GM12878 (cell line): ENCODE measurements at regions not wholly inside any gene's neighbourhood (a gene's known extent, or its start where the extent isn't known, plus 50 kb on each side); places are given as distances from the start of the nearest gene placed in this dataset.

Experiments
- ATAC-seq: fragments of 200-7000 bp; cut with Tn5 transposase; 3 replicates; pipeline ENCODE4 v1.9.1; 2020; ENCODE audit warnings: mild to moderate bottlenecking, moderate library complexity
- BruUV-seq: library from RNA; stranded (reverse); fragments of 400-500 nt; replicated peaks from 2 replicates; lab custom pipeline; 2021; lab: Mats Ljungman, UMichigan
- CTCF ChIA-PET: fragments of 300-600 bp; sonication (Branson Sonifier 250); formaldehyde crosslinking; extraction: SDS; loops from one replicate; lab custom pipeline; 2021; ENCODE audit warnings: inconsistent platforms; lab: Yijun Ruan, JAX
- POLR2A ChIA-PET: fragments of 350-600 bp; formaldehyde crosslinking; extraction: SDS; loops from one replicate; lab custom pipeline; 2021; ENCODE audit warnings: inconsistent platforms; lab: Charles Lee
- RAD21 ChIA-PET: fragments of 300-600 bp; sonication (Branson Sonifier 250); formaldehyde crosslinking; loops from one replicate; lab custom pipeline; 2023; ENCODE audit warnings: antibody characterized with exemption; ENCODE audit not compliant: unreplicated experiment; lab: Charles Lee
- SMC1A ChIA-PET: fragments of 300-600 bp; sonication (Branson Sonifier 250); formaldehyde crosslinking; loops from one replicate; lab custom pipeline; 2023; ENCODE audit not compliant: unreplicated experiment, uncharacterized antibody; lab: Charles Lee
- DNase-seq: peaks from one replicate; pipeline ENCODE4 v3.0.0-alpha.2; 2011; ENCODE audit warnings: low read depth, low spot score
- FAIRE-seq: peaks from 3 replicates; lab custom pipeline; 2011; peaks lifted over from hg19 to GRCh38; lab: Jason Lieb, UNC
- H2AFZ ChIP-seq: 2 replicates; pipeline ENCODE4 v1.6.0; 2011; ENCODE audit warnings: low read depth, low read length, control low read depth; ENCODE audit not compliant: control insufficient read depth
- H3K27ac ChIP-seq: 2 replicates; pipeline ENCODE4 v1.5.1; 2011; ENCODE audit warnings: control low read depth; ENCODE audit not compliant: control insufficient read depth, insufficient read depth
- H3K27me3 ChIP-seq, 2 experiments: replicated peaks in 1 of 2; 2 replicates each; pipeline versions ENCODE4 v1.6.0 to v1.6.1; 2011; ENCODE audit warnings: low read length in 1 of 2; ENCODE audit not compliant: control insufficient read depth in 2 of 2, insufficient read depth in 2 of 2
- H3K36me3 ChIP-seq, 2 experiments: 2 replicates each; pipeline ENCODE4 v1.5.1; 2011; ENCODE audit warnings: low read length in 1 of 2; ENCODE audit not compliant: control insufficient read depth in 2 of 2, insufficient read depth in 2 of 2
- H3K4me1 ChIP-seq: 2 replicates; pipeline ENCODE4 v1.6.1; 2011; ENCODE audit warnings: mild to moderate bottlenecking, low read length, moderate library complexity, mixed read lengths; ENCODE audit not compliant: control insufficient read depth, insufficient read depth
- H3K4me2 ChIP-seq: 2 replicates; pipeline ENCODE4 v1.6.0; 2011; ENCODE audit warnings: control low read depth; ENCODE audit not compliant: control insufficient read depth, insufficient read depth
- H3K4me3 ChIP-seq: fragments of 200-600 bp; sonication (generic); 2 replicates; pipeline ENCODE4 v1.5.1; 2016
- H3K79me2 ChIP-seq: 2 replicates; pipeline ENCODE4 v1.6.0; 2011; ENCODE audit warnings: low read length; ENCODE audit not compliant: control insufficient read depth, insufficient read depth
- H3K9ac ChIP-seq: 2 replicates; pipeline ENCODE4 v1.8.0; 2011; ENCODE audit warnings: low read length, control low read depth, mixed read lengths; ENCODE audit not compliant: control insufficient read depth, insufficient read depth
- H3K9me3 ChIP-seq: replicated peaks from 3 replicates; pipeline ENCODE4 v1.5.1; 2011; ENCODE audit warnings: mild to moderate bottlenecking, low read length; ENCODE audit not compliant: control insufficient read depth, insufficient read depth
- H4K20me1 ChIP-seq: 2 replicates; pipeline ENCODE4 v1.6.0; 2011; ENCODE audit not compliant: control insufficient read depth, insufficient read depth
- BACH1 ChIP-seq: fragments of 450-650 bp; IDR thresholded peaks from 2 replicates; pipeline ENCODE4 v1.6.1; 2017; ENCODE audit warnings: mild to moderate bottlenecking, borderline replicate concordance
- EZH2 ChIP-seq: IDR thresholded peaks from 2 replicates; pipeline ENCODE4 v1.6.1; 2012; ENCODE audit warnings: low read depth, mild to moderate bottlenecking, control low read depth, inconsistent platforms, low read length, borderline replicate concordance; ENCODE audit not compliant: control insufficient read depth
- FOXM1 ChIP-seq: IDR thresholded peaks from 2 replicates; pipeline ENCODE4 v1.6.1; 2012; ENCODE audit warnings: low read depth, mild to moderate bottlenecking, inconsistent platforms, low read length, moderate library complexity
- HSF1 ChIP-seq: fragments of 150-350 bp; IDR thresholded peaks from 2 replicates; pipeline ENCODE4 v1.6.1; 2014; ENCODE audit warnings: mild to moderate bottlenecking, low read depth, low read length
- NRF1 ChIP-seq: conservative IDR thresholded peaks from 2 replicates; pipeline ENCODE4 v1.6.1; 2011; ENCODE audit warnings: mild to moderate bottlenecking, low read depth, low read length, improper control_type of control experiment
- RAD21 ChIP-seq: IDR thresholded peaks from 2 replicates; pipeline ENCODE4 v1.6.1; 2011; ENCODE audit warnings: mild to moderate bottlenecking, low read depth, low read length, moderate library complexity; ENCODE audit not compliant: insufficient read depth
- RBBP5 ChIP-seq: fragments of 200-600 bp; sonication (generic); conservative IDR thresholded peaks from 2 replicates; pipeline ENCODE4 v1.6.1; 2016
- SMAD5 ChIP-seq: IDR thresholded peaks from 2 replicates; pipeline ENCODE4 v1.6.1; 2016; ENCODE audit warnings: antibody characterized with exemption, low read depth
- SMARCA5 ChIP-seq: fragments of 450-650 bp; IDR thresholded peaks from 2 replicates; pipeline ENCODE4 v1.6.1; 2017; ENCODE audit warnings: mild to moderate bottlenecking
- ZZZ3 ChIP-seq: IDR thresholded peaks from 2 replicates; pipeline ENCODE4 v1.6.1; 2011; ENCODE audit warnings: low read depth; ENCODE audit not compliant: control insufficient read depth, insufficient read length
- WGBS: methylation state at CpG from one replicate; pipeline ENCODE4 v1.1.6; 2016; ENCODE audit warnings: low lambda C conversion rate; ENCODE audit not compliant: insufficient replicate concordance, insufficient coverage; ENCODE audit errors: missing lambda C conversion rate; 5-methylcytosine and 5-hydroxymethylcytosine counted together
- in situ Hi-C: fragments of 300-500 bp; cut with MboI; formaldehyde crosslinking; loops from 9 replicates; pipeline ENCODE4 v1.14.3; 2018; ENCODE audit warnings: mixed read lengths
- intact Hi-C: fragments of 100-400 bp; cut with micrococcal nuclease; formaldehyde crosslinking; loops from one replicate; pipeline ENCODE4 v1.14.2; 2022; ENCODE audit not compliant: unreplicated experiment

GRCh38 chr10:94149702-94150101 lies 156.0 kb downstream of the PLCE1 start (continued):
- TF ChIP-seq BACH1, result no peak

GRCh38 chr10:94150541-94151184 lies 156.9 kb downstream of the PLCE1 start:
- H3K9me3 ChIP-seq, result no peaks in the 10 kb centered on the region; the same call in 2 of the 3 replicates
- POLR2A ChIA-PET, result no interaction called here
- no peak overlapping the region for H2AFZ ChIP-seq
- SMC1A ChIA-PET, result no interaction called here
- no peak for FAIRE-seq
- H3K79me2 ChIP-seq, result no peaks in the 10 kb centered on the region
- DNase-seq, result no peak
- RAD21 ChIA-PET, result no interaction called here
- no peak for TF ChIP-seq SMARCA5
- H3K9ac ChIP-seq, result no peak overlapping the region
- intact Hi-C loops, result no loop called here
- no peak overlapping the region for H3K4me3 ChIP-seq
- in situ Hi-C loops, result no loop called here
- 0% methylated on average over 1 of the region's 1 CpG for WGBS
- CTCF ChIA-PET, result no interaction called here
- H3K27ac ChIP-seq, result no peak overlapping the region
- H3K36me3 ChIP-seq, result no peaks in the 10 kb centered on the region
- ATAC-seq, result no peak
- no peak overlapping the region for H3K4me2 ChIP-seq
- BruUV-seq, result no TSS peak
- H3K27me3 ChIP-seq, result no peaks in the 10 kb centered on the region; a peak in 1 of 4 replicates
- H3K4me1 ChIP-seq, result no peaks in the 10 kb centered on the region
- no peaks in the 10 kb centered on the region for H4K20me1 ChIP-seq

- H2AFZ ChIP-seq, result no peak overlapping the region
- no peaks in the 10 kb centered on the region for H3K36me3 ChIP-seq
- no peaks in the 10 kb centered on the region for H4K20me1 ChIP-seq
- in situ Hi-C loops, result no loop called here
- WGBS, result 41% methylated on average over 4 of the region's 4 CpGs
- FAIRE-seq (no peak), DNase-seq (no peak), ATAC-seq (no peak)
- H3K9ac ChIP-seq, result no peak overlapping the region
- TF ChIP-seq HSF1, result no peak
- no peak for TF ChIP-seq RAD21
- no peak for TF ChIP-seq ZZZ3
- no peak for TF ChIP-seq SMAD5
- no peak for TF ChIP-seq FOXM1
- TF ChIP-seq RBBP5, result no peak
- TF ChIP-seq NRF1, result no peak
- TF ChIP-seq EZH2, result no peak
- ChIA-PET SMC1A (no interaction called here), RAD21 (no interaction called here), POLR2A (no interaction called here), CTCF (no interaction called here)
- H3K79me2 ChIP-seq, result no peaks in the 10 kb centered on the region
- H3K4me3 ChIP-seq, result no peak overlapping the region
- intact Hi-C loops, result no loop called here
- H3K9me3 ChIP-seq, result no peaks in the 10 kb centered on the region
- no peak overlapping the region for H3K4me2 ChIP-seq
- H3K4me1 ChIP-seq, result no peaks in the 10 kb centered on the region
- H3K27me3 ChIP-seq, result no peaks in the 10 kb centered on the region
- BruUV-seq, result no TSS peak
- no peak overlapping the region for H3K27ac ChIP-seq
Observed at GRCh38 chr10:94155722-94156271, 162.1 kb downstream of the PLCE1 start.
